Dendritic cell treated with granulocyte-macrophage colony-stimulating factor and Interleukin-4, amounts not matched to agents 40 ng/mL and 50 ng/mL, for 4 days (primary cell): ENCODE measurements at regions not wholly inside any gene's neighbourhood (a gene's known extent, or its start where the extent isn't known, plus 50 kb on each side); places are given as distances from the start of the nearest gene placed in this dataset.
"Not testable (repeated sequence)": the region's sequence is repeated elsewhere in the genome, so short reads cannot be mapped to it uniquely, and the experiment has no call there.

Source experiments
- H3K27ac Mint-ChIP-seq: one replicate; pipeline ENCODE4 v1.8.0; 2022; ENCODE audit warnings: mild to moderate bottlenecking, mixed read lengths
- H3K27me3 Mint-ChIP-seq: one replicate; pipeline ENCODE4 v1.8.0; 2022; ENCODE audit warnings: mild to moderate bottlenecking, mixed read lengths
- H3K36me3 Mint-ChIP-seq: one replicate; pipeline ENCODE4 v1.8.0; 2022; ENCODE audit warnings: low read depth, mixed read lengths
- H3K4me1 Mint-ChIP-seq: one replicate; pipeline ENCODE4 v1.8.0; 2022; ENCODE audit warnings: low read depth, mixed read lengths
- H3K4me3 Mint-ChIP-seq: one replicate; pipeline ENCODE4 v1.8.0; 2022; ENCODE audit warnings: mild to moderate bottlenecking, moderate library complexity, mixed read lengths
- H3K9me3 Mint-ChIP-seq: one replicate; pipeline ENCODE4 v1.8.0; 2022; ENCODE audit warnings: mixed read lengths
- intact Hi-C: fragments of 100-400 bp; cut with micrococcal nuclease; formaldehyde crosslinking; loops from one replicate; pipeline ENCODE4 v1.15.0; 2022

DNA sequence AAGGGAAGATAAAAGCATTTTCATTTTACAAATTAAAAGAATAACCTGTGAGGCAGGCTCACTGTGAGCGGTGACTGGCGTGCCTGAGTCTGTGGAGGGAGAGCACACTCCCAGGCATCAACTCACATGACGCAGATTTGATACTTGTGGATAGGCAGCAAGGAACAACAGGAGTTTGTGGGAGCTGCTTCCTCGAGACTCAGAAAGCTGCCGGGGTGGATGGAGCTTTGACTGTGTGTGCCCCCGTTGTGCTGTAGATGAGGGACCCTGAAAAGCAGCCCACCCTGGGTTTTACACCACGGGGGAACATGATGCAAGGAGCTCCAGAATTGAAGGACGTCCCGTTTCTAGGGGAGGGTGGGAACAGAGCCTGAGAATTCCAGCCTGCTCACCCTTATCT, 764.3 kb upstream of the TPTE start:
- H3K4me3 Mint-ChIP-seq, H3K9me3 Mint-ChIP-seq, intact Hi-C loops, H3K36me3 Mint-ChIP-seq, H3K4me1 Mint-ChIP-seq, H3K27ac Mint-ChIP-seq, H3K27me3 Mint-ChIP-seq: not testable (repeated sequence)

DNA sequence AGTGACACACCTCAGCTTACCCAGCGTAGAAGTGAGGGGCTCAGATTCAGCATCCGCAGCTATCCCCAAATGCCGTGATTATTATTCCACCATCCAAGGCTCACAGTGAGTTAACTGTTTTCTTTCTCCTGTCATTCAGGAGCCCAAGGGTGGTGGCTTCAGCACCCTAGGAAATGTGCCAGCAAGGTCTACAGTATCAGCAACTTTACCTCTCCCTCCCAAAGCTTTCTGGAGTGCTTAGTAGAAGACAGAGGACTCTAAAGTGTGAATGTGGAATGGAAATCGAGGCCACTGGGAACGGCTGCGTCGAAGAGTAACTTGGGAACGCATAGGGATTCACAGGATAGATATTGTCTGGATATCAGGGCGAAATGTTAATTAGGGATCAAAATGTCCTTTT, 763.8 kb upstream of the TPTE start:
- H3K9me3 Mint-ChIP-seq, H3K36me3 Mint-ChIP-seq, H3K4me1 Mint-ChIP-seq, H3K4me3 Mint-ChIP-seq, intact Hi-C loops, H3K27ac Mint-ChIP-seq, H3K27me3 Mint-ChIP-seq: not testable (repeated sequence)

- H3K27me3 Mint-ChIP-seq: no peaks in the 10 kb centered on the region
- no peaks in the 10 kb centered on the region for H3K36me3 Mint-ChIP-seq
- H3K27ac Mint-ChIP-seq: no peak overlapping the region
- intact Hi-C loops: no loop called here
- no peak overlapping the region for H3K4me3 Mint-ChIP-seq
- H3K9me3 Mint-ChIP-seq: no peaks in the 10 kb centered on the region
- H3K4me1 Mint-ChIP-seq: no peaks in the 10 kb centered on the region
Observed at GRCh38 chr21:9758141-9758540, 763.2 kb upstream of the TPTE start.

DNA sequence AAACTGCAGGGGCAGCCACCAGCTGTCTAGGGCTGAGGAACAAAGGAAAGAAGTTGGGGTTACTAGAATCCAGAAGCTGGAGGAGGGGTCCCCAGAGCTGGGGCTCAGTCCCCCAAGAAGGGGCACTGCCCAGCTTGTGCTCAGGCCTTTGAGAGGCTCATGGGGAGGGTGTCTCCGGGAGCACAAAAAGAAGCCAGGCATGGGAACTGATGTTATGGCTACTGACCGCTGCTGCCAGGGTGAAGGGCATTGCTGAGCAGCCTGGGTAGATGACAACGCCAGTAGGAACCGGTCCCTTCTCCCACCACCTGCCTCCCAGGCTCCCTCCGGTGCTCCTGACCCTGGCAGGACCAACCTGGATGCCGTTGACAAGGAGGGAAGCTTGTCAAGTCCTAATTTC, 762.5 kb upstream of the TPTE start:
- no peaks in the 10 kb centered on the region for H3K4me1 Mint-ChIP-seq
- no peaks in the 10 kb centered on the region for H3K36me3 Mint-ChIP-seq
- no peaks in the 10 kb centered on the region for H3K9me3 Mint-ChIP-seq
- no peak overlapping the region for H3K27ac Mint-ChIP-seq
- H3K4me3 Mint-ChIP-seq: no peak overlapping the region
- intact Hi-C loops: no loop called here
- H3K27me3 Mint-ChIP-seq: no peaks in the 10 kb centered on the region

GRCh38 chr21:9759972-9760371, 761.4 kb upstream of the TPTE start:
- Mint-ChIP-seq H3K27me3 (no peaks in the 10 kb centered on the region), H3K4me3 (no peak overlapping the region), H3K27ac (no peak overlapping the region), H3K9me3 (no peaks in the 10 kb centered on the region), H3K4me1 (no peaks in the 10 kb centered on the region), H3K36me3 (no peaks in the 10 kb centered on the region)
- intact Hi-C loops: no loop called here

DNA sequence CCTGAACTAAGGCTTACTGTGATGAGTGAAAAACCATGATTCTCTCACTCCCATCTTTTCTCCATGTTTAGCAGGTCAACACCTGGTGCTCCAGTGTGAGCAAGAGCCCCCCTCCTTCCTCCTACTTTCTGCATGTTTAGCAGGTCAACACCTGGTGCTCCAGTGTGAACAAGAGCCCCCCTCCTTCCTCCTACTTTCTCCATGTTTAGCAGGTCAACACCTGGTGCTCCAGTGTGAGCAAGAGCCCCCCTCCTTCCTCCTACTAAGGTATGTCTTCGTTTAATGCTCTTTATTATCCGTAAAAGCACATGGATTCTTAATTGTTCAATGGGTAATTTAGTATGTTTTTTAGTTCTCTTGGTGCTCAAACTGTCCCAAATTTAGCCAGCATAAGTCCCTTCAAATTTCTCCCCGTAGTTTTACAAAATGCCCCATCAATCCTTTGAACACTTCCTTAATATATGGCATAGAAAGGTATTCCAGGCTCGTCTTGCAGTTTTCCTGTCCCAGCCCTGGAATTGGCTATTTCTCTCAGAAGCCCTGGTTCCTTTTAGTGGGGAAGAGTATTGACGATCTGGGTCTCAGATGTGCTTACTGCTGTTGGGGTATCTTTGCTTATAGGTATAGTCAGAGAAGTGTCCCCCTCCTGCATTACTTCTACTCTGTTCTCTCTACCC, 760.8 kb upstream of the TPTE start:
- H3K27me3 Mint-ChIP-seq: no peaks in the 10 kb centered on the region
- no peaks in the 10 kb centered on the region for H3K36me3 Mint-ChIP-seq
- H3K4me1 Mint-ChIP-seq: no peaks in the 10 kb centered on the region
- no peak overlapping the region for H3K27ac Mint-ChIP-seq
- intact Hi-C loops: no loop called here
- H3K9me3 Mint-ChIP-seq: no peaks in the 10 kb centered on the region
- H3K4me3 Mint-ChIP-seq: no peak overlapping the region

DNA sequence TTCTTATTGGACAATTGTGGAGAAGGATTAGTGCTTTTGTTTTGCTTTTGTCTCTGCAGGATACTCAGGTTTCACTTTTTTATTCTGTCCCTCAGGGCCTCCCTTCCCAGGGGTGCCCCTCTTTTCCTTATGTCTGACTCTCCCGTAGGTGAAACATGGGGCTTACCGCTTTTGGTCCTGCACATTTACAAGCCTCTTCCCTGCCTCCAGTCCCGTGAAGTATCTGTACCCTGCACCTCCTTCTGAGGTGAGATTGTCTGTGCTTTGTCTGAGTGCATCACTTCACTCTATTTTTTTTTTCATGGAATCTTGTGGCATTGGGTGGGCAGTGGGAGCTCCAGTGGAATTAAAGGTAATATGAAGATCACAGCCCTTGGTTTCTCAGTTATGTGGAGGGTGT, 758.1 kb upstream of the TPTE start:
- no peaks in the 10 kb centered on the region for H3K4me1 Mint-ChIP-seq
- H3K9me3 Mint-ChIP-seq: no peaks in the 10 kb centered on the region
- no peak overlapping the region for H3K27ac Mint-ChIP-seq
- no peaks in the 10 kb centered on the region for H3K27me3 Mint-ChIP-seq
- no peaks in the 10 kb centered on the region for H3K36me3 Mint-ChIP-seq
- no peak overlapping the region for H3K4me3 Mint-ChIP-seq
- intact Hi-C loops: no loop called here

DNA sequence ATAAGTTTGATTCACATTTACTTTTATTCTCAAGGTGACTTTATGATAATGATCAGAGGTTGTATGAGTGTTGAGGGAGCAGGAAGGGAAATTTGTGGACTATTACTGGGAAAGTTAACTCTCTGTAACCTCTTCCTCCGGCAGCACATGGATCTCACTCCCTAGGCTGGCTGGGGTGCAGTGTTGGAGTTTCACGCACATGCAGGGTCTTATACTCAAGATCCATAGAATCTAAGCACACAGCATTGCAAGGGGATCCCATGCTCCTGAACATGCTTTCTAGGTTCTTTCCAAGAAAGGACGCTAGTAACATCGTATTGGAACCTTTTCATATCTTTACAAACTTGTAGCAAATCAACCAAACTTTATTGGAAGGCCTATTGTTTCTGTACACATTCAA, 757.6 kb upstream of the TPTE start:
- Mint-ChIP-seq H3K27ac (no peak overlapping the region), H3K36me3 (no peaks in the 10 kb centered on the region), H3K4me1 (no peaks in the 10 kb centered on the region), H3K4me3 (no peak overlapping the region), H3K27me3 (no peaks in the 10 kb centered on the region), H3K9me3 (no peaks in the 10 kb centered on the region)
- intact Hi-C loops: no loop called here

DNA sequence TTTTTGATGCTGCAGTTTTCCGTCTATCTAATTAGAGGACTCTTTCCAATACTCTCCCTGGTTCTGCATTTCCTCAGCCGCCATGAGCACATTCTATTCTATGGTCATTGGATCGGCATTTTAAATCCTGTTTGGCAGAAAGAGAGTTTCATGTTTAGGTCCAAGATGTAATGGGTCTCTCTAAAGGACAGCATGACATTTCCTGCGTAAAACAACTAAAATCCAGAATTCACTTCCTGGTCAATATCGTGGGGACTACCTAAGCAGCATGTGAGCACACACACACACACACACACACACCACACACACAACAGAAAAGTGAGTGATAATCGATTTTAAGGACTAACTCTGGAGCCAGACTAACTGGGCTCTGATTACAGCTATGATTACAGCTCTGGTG, 757.1 kb upstream of the TPTE start:
- H3K27ac Mint-ChIP-seq, H3K27me3 Mint-ChIP-seq, H3K36me3 Mint-ChIP-seq, intact Hi-C loops, H3K4me1 Mint-ChIP-seq, H3K9me3 Mint-ChIP-seq, H3K4me3 Mint-ChIP-seq: not testable (repeated sequence)

GRCh38 chr21:9765538-9765937, 755.8 kb upstream of the TPTE start:
- H3K27me3 Mint-ChIP-seq, H3K4me1 Mint-ChIP-seq, intact Hi-C loops, H3K4me3 Mint-ChIP-seq, H3K27ac Mint-ChIP-seq, H3K36me3 Mint-ChIP-seq, H3K9me3 Mint-ChIP-seq: not testable (repeated sequence)

DNA sequence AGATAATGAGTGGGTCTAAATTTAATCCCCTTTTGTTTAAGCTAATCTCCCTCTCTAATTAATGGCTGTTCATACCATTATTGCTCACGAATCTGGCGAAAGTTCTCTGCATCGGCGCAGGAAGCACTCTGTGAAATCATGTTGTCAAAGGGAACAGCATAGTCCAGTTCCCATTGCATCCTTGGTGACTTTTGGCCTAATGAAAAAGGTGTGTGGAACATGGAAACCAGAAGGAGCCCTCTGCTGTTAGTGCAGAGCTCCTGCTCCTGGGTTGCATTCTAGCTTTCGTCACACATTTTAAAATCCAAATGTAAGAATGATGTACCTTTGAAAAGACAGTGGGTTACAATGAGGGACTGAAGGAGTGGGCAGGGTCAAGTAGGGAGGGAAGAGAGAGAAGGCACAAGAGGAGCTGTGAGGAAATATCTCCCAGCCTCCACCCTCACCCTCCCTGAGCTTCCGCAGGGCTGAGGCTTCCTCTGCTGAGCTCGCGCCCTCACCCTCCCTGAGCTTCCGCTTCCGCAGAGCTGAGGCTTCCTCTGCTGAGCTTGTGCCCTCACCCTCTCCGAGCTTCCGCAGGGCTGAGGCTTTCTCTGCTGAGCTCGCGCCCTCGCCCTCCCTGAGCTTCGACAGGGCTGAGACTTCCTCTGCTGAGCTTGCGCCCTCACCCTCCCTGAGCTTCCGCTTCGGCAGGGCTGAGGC, 754.3 kb upstream of the TPTE start:
- H3K27me3 Mint-ChIP-seq, H3K9me3 Mint-ChIP-seq, H3K4me3 Mint-ChIP-seq, intact Hi-C loops, H3K4me1 Mint-ChIP-seq, H3K27ac Mint-ChIP-seq, H3K36me3 Mint-ChIP-seq: not testable (repeated sequence)

GRCh38 chr21:9767592-9768375, 753.6 kb upstream of the TPTE start:
- intact Hi-C loops: no loop called here
- Mint-ChIP-seq H3K27me3 (no peaks in the 10 kb centered on the region), H3K4me3 (no peak overlapping the region), H3K36me3 (no peaks in the 10 kb centered on the region), H3K9me3 (no peaks in the 10 kb centered on the region), H3K27ac (no peak overlapping the region), H3K4me1 (no peaks in the 10 kb centered on the region)

GRCh38 chr21:9768376-9769130, 752.8 kb upstream of the TPTE start:
- H3K27ac Mint-ChIP-seq, H3K4me3 Mint-ChIP-seq, H3K27me3 Mint-ChIP-seq, H3K36me3 Mint-ChIP-seq, H3K9me3 Mint-ChIP-seq, H3K4me1 Mint-ChIP-seq, intact Hi-C loops: not testable (repeated sequence)

DNA sequence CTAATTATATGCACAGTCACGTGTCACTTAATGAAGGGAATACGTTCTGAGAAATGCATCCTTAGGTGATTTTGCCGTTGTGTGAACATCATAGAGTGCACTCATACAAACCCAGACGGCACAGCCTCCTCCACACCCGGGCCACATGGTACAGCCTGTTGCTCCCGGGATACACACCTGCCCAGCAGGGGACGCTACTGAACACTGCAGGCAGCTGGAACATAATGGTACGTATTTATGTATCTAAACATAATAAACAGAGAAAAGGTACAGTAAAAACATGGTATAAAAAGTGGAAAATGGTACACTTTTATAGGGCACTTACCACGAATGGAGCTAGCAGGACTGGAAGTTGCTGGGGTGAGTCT, 752.3 kb upstream of the TPTE start:
- H3K27ac Mint-ChIP-seq, H3K9me3 Mint-ChIP-seq, H3K36me3 Mint-ChIP-seq, H3K4me3 Mint-ChIP-seq, H3K4me1 Mint-ChIP-seq, H3K27me3 Mint-ChIP-seq, intact Hi-C loops: not testable (repeated sequence)
